GM18502 (cell line): ENCODE measurements at regions not wholly inside any gene's neighbourhood (a gene's known extent, or its start where the extent isn't known, plus 50 kb on each side); places are given as distances from the start of the nearest gene placed in this dataset.
"Not testable (repeated sequence)": the region's sequence is repeated elsewhere in the genome, so short reads cannot be mapped to it uniquely, and the experiment has no call there.

Source experiments
- ATAC-seq: cut with Tn5 transposase; IDR thresholded peaks from one replicate; pipeline ENCODE4 v1.9.1; 2021; ENCODE audit warnings: mild to moderate bottlenecking; ENCODE audit not compliant: unreplicated experiment, poor library complexity

DNA sequence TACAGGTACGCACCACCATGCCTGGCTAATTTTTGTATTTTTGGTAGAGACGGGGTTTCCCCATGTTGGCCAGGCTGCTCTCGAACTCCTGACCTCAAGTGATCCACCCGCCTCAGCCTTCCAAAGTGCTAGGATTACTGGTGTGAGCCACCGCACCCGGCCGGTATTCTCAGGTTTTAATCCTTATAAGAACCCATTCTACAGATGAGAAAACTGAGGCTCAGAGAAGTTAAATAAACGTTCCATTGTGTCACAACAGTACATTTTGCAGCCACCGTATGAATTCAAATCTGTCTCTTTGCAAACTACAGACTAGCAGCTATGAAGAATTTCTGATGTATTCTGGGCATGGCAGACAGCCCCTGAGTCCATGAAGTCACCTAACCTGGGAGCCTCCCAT, 60.9 kb upstream of the LAPTM4A start:
- ATAC-seq: not testable (repeated sequence)

DNA sequence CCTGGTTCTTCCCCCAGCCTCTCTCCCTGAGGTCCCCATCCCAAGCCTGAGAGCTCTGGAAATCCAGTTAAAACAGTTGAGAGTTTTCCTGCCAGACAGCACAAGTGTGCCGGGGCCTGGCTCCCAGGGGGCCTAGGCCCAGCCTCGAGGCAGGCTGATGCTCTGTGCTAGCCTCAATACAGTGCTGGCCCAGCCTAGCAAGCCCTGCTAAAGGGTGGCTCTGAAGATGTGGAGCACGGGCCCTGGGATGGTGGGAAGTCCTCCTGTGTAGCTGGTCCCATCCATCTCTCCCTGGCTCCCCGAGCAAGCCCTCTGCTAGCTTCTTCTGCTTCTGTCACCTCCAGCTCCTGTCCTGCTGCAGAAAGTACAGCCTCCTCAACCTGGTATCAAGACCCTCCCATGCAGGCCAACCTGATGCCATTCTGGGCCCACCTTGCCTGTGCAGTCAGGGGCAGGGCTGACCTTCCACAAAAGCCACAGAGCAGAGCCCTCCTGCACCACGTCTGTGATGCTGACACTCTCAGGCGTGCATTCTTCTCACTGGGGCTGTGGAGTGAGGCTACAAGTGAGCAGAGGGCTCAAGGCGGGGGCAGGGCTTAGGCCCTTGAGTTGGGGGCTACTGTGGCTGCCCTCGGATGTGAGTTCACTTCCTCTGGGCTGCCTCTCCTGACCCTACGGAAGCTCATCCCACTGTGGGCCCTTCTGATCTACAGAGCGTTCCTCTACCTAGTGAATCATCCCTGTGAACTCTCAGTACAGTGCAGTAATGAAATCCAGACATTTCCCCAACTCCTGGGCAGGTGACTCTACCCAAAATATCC, 60.1 kb upstream of the LAPTM4A start:
- no peak for ATAC-seq

DNA sequence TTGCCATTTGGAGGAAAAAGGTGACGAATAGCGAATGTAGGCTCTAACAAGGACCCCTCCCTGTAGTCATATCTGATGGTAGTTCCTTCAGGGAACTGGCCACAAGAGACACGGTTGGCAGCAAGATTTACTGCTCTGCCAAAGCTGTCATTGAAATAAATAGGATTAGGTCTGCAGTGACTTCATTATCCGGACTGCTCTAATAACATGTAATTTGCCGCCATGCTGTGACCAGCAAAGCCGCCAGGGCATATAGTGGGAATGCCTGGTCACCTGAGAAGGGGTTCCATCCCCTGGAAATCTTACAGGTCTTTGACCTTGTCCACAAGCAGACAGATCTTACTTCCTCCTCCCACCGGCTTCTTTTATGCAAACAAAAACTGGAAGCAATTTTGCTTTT, 59.4 kb upstream of the LAPTM4A start:
- ATAC-seq: no peak

DNA sequence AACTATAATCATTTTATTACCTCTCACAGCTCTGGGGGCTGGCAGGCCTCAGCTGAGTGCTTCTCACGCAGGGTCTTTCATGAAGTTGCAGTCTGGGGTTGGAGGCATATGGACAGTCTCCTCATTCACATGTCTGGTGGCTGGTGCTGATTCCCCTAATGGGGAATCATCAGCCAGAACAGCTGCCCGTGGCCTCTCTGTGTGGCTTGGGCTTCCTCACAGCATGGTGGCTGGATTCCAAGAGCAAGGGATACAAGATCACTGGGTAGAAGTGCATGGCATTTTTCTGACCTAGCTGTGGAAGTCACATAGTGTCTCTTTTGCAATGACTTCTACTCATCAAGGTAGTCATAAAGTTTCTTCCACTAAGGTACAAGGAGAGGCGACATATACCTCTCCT, 59.0 kb upstream of the LAPTM4A start:
- ATAC-seq: no peak

DNA sequence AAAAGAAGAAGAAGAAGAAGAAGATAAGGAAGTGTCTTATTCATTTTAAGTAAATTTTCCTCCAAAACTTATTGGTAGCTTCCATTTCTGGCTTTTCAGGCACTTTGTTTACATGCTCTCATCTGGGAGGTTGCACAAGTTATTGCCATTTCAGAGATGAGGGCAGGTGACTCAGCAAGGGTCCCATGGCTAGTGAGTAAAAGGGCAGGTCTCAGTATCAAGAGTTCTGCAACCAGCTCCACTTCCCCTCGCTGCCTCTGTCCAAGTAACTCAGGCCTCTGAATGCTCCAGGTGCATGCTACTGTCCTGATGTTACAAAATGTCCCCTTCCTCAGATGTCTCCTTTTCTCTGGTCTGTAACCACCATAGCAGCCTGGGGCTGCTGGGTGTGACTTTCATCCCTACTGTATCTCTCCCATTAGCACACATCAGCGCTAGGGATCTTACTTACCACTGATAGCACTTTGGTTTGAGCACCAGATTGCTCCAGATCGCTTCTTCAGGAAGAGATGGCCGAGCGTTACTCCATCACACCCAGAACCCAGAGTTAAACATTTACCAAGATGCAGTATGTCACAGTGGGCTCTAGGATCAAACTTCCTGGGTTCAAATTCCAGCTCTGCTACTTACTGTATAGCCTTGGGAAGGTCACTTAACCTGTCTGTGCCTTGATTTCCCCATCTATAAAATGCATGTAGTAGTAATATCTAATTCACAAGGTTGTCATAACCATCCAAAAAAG, 57.4 kb upstream of the LAPTM4A start:
- no peak for ATAC-seq

DNA sequence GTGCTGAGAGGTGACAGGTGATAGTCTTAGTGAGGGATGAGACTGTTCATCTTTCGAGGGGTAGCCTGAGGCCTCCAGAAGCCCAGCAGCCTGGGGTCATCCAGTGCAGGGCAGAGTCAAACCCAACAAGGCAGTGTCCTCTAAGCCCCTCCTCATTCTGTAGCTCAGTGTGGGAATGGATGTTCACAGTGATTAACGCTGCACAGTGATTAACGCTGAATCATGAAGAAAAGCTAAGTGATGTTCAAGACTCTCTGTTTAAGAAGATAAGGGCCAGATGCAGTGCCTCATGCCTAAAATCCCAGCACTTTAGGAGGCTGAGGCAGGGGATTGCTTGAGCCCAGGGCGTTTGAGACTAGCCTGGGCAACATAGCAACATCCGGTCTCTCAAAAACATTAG, 56.3 kb upstream of the LAPTM4A start:
- ATAC-seq: no peak

DNA sequence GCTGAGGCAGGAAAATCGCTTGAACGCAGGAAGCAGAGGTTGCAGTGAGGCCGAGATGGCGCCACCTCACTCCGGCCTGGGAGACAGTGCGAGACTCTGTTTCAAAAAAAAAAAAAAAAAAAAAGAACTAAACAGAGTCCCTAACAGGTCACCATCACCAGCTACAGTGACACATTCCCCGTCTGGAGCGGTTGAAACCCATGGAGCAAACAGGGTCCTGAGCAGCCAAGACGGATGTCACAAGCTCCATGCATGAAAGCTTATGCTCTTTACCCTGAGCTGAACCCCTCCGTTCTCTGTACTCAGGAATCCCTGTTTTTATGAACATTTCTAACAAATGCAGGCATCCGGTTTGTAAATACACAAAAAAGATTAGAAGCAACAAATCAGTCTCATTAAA, 55.9 kb upstream of the LAPTM4A start:
- no peak for ATAC-seq

DNA sequence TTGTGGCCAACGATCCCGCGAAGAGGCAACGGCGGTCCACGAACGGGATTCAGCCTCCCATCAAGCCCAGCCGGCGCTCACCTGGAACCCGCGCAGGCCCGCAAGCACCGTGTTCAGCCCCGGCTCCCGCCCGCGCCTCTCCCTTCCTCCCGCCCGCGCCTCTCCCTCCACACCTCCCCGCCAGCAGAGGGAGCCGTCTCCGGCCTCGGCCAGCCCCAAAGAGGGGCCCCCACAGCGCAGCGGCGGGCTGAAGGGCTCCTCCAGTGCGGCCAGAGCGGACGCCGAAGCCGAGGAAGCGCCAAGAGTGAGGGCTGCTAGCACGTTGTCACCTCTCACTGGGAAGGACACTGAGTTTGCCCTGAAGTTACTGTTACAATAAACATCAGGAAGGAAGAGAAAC, 55.3 kb upstream of the LAPTM4A start:
- no peak for ATAC-seq

DNA sequence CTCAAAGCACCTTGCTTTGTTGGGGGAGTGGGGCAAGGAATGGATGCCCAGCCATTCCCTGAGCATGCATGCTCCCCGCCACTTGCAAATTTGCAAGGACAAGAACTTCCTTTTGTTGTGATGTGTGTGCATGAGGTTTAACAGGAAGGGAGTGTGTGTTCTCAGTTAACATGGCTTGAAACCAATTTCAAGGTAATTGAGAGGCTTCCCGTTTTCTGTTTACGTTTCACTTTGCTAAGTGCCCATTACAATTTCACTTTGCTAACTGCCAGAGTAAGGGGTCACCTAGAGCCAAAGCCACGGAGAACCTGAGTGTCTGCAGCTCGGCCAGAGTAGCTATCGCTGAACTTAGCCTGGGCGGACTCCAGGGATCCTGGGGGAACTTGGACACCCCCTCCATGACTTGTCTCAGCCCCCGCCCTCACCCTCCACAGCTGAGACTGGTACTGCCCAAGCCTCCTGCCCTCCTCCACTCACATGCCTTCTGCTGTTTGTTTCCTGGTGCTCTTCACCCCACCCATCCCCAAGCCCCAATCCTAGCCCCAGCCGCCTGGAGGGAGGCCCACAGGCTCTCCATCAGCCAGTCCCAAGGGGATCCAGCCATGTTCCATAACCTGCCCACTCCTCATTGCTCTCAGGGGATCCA, 53.6 kb upstream of the LAPTM4A start:
- ATAC-seq: no peak

DNA sequence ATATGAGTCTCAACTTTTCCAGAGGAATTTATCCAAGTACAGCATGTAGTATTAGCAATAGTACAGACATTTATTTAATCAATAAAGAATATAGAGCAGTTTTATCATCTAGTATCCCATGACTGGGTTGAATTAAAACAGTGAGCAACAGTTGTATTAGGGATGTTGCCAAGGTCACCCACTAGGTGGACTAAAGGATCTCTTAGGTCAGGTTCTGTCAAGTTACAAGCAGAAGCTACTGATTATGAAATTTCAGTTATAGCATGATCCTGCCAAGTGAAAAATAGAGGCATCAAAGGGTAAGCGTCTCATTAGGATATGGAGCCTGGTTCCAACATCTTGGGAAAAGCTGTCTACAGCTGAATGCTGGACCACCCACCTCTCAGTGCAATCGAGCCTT, 52.1 kb upstream of the LAPTM4A start:
- ATAC-seq: no peak
